ENCODE measurements at regions not wholly inside any gene's neighbourhood (a gene's known extent, or its start where the extent isn't known, plus 50 kb on each side); places are given as distances from the start of the nearest gene placed in this dataset.

GRCh38 chr12:108462686-108463085 lies 52.4 kb upstream of the FICD start:
- no peak for DNase-seq
- in situ Hi-C loops (cut with MboI; ENCODE audit: low pct_unique_long_range_greater_than_20kb, low sequenced_read_pairs): no loop called here

- no peak for DNase-seq
- in situ Hi-C loops (cut with MboI; ENCODE audit: low pct_unique_long_range_greater_than_20kb, low sequenced_read_pairs): no loop called here
Observed at GRCh38 chr12:108461058-108461660, 53.9 kb upstream of the FICD start.

GRCh38 chr12:108459149-108459548 lies 55.9 kb upstream of the FICD start:
- no peak for DNase-seq
- in situ Hi-C loops (cut with MboI; ENCODE audit: low pct_unique_long_range_greater_than_20kb, low sequenced_read_pairs): no loop called here

GRCh38 chr12:108457734-108458361 lies 57.2 kb upstream of the FICD start:
- in situ Hi-C loops (cut with MboI; ENCODE audit: low pct_unique_long_range_greater_than_20kb, low sequenced_read_pairs): no loop called here
- no peak for DNase-seq

GRCh38 chr12:108457006-108457733 lies 57.9 kb upstream of the FICD start:
- DNase-seq: peak; percentile 60
- in situ Hi-C loops (cut with MboI; ENCODE audit: low pct_unique_long_range_greater_than_20kb, low sequenced_read_pairs): no loop called here

GRCh38 chr12:108455706-108456105 lies 59.4 kb upstream of the FICD start:
- DNase-seq: no peak
- in situ Hi-C loops (cut with MboI; ENCODE audit: low pct_unique_long_range_greater_than_20kb, low sequenced_read_pairs): no loop called here

GRCh38 chr12:108454539-108455139 lies 60.4 kb upstream of the FICD start:
- in situ Hi-C loops (cut with MboI; ENCODE audit: low pct_unique_long_range_greater_than_20kb, low sequenced_read_pairs): no loop called here

GRCh38 chr12:108449478-108449877 lies 65.6 kb upstream of the FICD start:
- DNase-seq: no peak
- in situ Hi-C loops (cut with MboI; ENCODE audit: low pct_unique_long_range_greater_than_20kb, low sequenced_read_pairs): no loop called here

More at GRCh38 chr12:108454539-108455139, 60.4 kb upstream of the FICD start:
- no peak for DNase-seq

- in situ Hi-C loops (cut with MboI; ENCODE audit: low pct_unique_long_range_greater_than_20kb, low sequenced_read_pairs): no loop called here
- DNase-seq: no peak
Observed at GRCh38 chr12:108448246-108448645, 66.8 kb upstream of the FICD start.

- in situ Hi-C loops (cut with MboI; ENCODE audit: low pct_unique_long_range_greater_than_20kb, low sequenced_read_pairs): no loop called here
- no peak for DNase-seq
Observed at GRCh38 chr12:108447168-108447832, 67.8 kb upstream of the FICD start.

GRCh38 chr12:108446766-108447165 lies 68.3 kb upstream of the FICD start:
- no peak for DNase-seq
- in situ Hi-C loops (cut with MboI; ENCODE audit: low pct_unique_long_range_greater_than_20kb, low sequenced_read_pairs): no loop called here

- no peak for DNase-seq
- in situ Hi-C loops (cut with MboI; ENCODE audit: low pct_unique_long_range_greater_than_20kb, low sequenced_read_pairs): no loop called here
Observed at GRCh38 chr12:108442910-108443309, 72.2 kb upstream of the FICD start.

- in situ Hi-C loops (cut with MboI; ENCODE audit: low pct_unique_long_range_greater_than_20kb, low sequenced_read_pairs): no loop called here
- DNase-seq: no peak
Observed at GRCh38 chr12:108442067-108442466, 73.0 kb upstream of the FICD start.

GRCh38 chr12:108441549-108441948 lies 73.5 kb upstream of the FICD start:
- no peak for DNase-seq
- in situ Hi-C loops (cut with MboI; ENCODE audit: low pct_unique_long_range_greater_than_20kb, low sequenced_read_pairs): no loop called here

GRCh38 chr12:108440736-108441135 lies 74.3 kb upstream of the FICD start:
- in situ Hi-C loops (cut with MboI; ENCODE audit: low pct_unique_long_range_greater_than_20kb, low sequenced_read_pairs): no loop called here

GRCh38 chr12:108438667-108439066 lies 76.4 kb upstream of the FICD start:
- no peak for DNase-seq
- in situ Hi-C loops (cut with MboI; ENCODE audit: low pct_unique_long_range_greater_than_20kb, low sequenced_read_pairs): no loop called here

More at GRCh38 chr12:108440736-108441135, 74.3 kb upstream of the FICD start:
- no peak for DNase-seq

- in situ Hi-C loops (cut with MboI; ENCODE audit: low pct_unique_long_range_greater_than_20kb, low sequenced_read_pairs): no loop called here
- no peak for DNase-seq
Observed at GRCh38 chr12:108432423-108433121, 82.5 kb upstream of the FICD start.

- no peak for DNase-seq
- in situ Hi-C loops (cut with MboI; ENCODE audit: low pct_unique_long_range_greater_than_20kb, low sequenced_read_pairs): no loop called here
Observed at GRCh38 chr12:108430926-108431325, 84.2 kb upstream of the FICD start.

- in situ Hi-C loops (cut with MboI; ENCODE audit: low pct_unique_long_range_greater_than_20kb, low sequenced_read_pairs): no loop called here
- DNase-seq: no peak
Observed at GRCh38 chr12:108430245-108430644, 84.8 kb upstream of the FICD start.
